Kidney tubule cell (primary cell): ENCODE measurements at regions not wholly inside any gene's neighbourhood (a gene's known extent, or its start where the extent isn't known, plus 50 kb on each side); places are given as distances from the start of the nearest gene placed in this dataset.

Experiments
- DNase-seq: peaks from one replicate; pipeline ENCODE4 v3.0.0-alpha.2; 2018; ENCODE audit warnings: low spot score

DNA sequence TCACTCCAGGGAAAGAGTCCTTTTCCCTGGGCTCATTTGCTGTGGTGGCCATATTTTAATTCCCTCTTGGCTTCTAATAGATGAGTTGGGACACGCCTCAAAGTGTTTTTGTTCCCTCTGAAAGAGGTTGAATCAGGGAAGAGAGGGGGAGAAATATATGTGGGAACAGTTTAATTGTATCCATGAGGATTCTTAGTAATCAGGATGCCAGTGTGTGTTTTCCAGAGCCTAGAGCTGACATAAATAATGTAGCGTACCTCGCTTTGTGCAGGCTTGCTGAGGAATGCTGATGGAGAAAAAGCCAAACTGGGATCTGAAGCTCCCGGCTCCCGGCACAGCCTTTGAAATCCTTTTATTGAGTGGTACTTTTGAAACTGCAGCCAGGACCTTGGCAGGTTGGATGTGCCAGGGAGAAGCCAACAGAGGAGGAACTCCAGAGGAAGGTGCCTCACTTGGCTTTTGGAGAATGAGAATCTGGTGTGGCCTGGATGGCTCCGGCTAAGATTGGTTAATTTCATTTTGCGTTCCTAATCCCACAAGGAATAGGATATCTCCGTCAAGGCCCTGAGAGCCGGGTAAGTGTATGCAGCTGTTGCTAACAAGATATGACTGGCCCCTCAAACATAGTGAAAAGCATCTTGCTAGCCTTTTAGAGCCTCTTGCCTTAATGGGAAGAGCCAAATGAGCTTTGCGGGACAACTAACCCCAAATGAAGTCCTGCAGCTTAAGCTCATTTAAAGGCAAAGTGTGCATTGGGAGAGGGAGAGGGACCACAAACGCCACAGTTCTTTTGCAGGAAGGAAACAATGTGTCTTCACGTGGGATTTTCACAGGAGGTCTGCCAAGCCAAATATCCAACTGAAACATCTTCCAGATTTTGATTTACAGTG lies 471.1 kb upstream of the WWC1 start:
- DNase-seq = no peak

DNA sequence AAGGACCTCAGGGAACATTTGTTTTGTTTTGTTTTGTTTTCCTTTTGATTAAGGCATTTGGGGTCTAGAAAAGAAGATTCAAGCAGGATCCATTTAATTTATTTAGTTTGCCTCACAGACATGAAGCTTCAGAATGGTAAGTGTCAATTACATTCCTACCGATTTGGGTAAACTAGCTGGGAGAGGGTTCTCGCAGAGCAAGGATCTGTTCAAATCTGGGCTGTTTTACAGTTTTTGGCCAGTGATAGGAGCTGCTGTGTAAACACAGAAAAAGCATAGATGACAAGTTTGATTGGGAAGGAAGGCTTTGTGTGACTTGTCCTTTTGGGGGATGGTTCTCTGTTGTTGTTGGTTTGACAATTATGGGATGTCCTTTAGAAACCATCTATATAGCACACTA lies 470.3 kb upstream of the WWC1 start:
- no peak for DNase-seq

DNA sequence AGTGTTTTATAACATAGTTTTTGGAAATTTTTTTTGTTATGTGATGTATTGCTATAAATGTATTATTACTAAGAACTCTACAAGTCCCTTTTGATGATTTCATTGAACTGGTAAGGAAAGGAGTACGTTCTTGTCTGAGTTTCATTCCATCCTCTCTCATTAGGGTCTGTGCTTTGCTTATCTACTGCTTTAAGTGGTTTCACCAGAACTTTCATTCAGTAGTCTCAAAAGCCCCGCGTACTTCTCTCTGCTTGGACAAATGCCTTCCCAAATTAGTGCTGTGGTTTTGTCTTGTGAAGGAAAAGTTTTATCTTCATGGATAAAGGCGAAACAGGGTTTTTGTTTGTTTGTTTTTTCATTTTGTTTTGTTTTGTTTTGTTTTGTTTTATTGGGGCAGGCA lies 469.8 kb upstream of the WWC1 start:
- no peak for DNase-seq

DNA sequence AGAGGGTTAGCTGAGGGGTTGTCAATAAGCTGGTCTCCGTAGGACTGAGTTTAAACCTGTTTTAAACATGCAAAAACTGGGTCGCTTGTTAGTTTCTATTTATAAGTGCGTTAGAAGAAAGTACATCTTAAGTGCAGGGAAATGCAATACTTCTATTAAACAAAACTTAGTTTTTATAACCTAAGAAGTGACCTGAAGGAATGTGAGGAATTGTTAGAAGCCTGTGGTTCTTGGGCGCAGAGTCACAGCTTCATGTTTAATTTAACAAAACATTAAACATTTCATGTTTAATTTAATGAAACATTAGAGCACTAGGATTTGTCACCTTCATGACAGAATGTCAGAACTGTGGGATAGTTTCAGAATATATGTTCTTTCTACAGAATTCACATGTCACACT lies 469.2 kb upstream of the WWC1 start:
- DNase-seq = no peak

DNA sequence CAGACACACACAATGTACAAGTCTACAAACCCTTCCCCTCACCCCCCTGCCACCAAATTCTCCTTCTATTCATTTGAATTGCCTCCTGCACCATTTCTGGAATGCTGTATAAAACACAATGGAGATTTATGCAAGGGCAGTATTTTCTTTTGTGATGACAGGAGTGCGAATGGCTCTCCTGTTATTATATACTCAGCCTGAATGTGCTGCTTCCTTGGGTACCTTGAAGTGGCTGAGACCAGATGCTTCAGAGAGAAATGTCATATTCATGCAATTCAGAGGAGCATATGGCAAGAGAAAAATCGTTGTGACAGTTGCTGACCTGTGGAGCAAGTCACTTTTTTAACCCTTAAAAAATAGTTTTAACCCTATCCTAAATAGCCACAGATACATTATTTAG lies 468.0 kb upstream of the WWC1 start:
- DNase-seq = no peak

DNA sequence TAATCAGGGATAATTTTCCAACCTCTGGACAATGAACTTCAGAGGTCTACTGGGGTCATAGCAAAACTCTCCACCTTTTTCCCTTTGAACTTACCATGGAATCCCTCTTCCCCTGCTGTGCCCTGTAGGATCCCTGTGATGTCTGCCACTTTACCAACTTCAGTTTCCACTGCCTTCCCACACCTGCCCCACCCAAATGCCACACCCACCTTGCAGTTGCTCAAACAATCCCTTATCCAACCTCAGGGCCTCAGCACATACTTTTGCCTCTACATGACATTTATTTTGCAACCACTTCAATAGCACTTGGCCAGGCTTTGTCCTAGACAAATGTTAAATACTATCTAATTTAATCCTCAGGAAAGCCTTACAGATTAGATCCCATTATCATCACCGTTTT lies 463.7 kb upstream of the WWC1 start:
- DNase-seq = no peak

DNA sequence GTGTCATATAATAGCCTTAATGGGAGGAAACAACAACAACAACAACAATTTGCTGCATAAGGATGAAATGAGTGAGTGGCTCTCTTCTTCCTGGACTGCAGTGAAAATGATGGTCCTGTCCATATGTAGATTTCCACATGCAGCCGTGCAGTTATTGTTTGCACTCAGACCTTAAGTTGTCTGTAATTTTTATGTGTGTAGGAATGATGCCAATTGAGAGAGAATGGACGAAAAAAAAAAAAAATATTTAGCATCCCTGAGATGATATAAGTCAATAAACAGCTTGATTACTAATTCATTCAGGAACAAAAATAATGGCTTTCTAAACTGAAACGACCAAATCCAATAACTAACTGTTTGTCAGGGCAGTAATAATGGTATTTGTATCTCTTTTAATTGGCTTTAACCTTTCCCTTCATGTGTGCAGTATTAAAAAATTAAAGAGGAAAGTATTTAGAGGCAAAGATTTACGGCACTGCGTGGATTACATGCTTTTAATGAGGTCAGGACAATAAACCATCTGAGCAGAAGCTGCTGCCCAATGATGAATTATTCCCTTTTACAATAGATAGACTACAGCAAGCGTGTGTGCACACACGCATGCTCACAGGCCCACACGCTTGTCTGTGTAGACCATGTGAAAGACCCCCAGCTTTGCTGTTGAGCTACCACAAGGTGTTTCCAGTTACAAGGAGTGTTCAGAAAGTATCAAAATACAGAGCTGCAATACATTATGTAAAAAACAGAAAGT lies 459.5 kb upstream of the WWC1 start:
- DNase-seq = no peak

DNA sequence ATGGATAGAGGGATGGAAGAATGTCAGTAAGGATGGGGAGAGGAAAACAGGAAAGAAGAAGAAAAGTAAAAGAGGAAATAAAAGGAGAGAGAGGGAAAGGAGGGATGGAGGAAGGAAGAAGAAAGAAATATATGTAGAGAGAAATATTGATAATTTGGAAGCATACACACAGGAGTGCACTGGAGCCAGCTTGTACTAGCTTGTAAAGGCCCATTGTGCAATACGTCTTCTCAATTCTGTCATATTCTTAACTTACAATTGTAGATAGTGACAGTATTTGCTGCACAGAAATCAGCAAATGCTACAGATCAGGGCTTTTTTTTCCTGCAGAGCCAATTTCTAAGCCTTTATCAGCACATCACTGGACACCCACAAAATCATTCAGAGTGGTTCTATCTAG lies 458.8 kb upstream of the WWC1 start:
- DNase-seq = no peak

DNA sequence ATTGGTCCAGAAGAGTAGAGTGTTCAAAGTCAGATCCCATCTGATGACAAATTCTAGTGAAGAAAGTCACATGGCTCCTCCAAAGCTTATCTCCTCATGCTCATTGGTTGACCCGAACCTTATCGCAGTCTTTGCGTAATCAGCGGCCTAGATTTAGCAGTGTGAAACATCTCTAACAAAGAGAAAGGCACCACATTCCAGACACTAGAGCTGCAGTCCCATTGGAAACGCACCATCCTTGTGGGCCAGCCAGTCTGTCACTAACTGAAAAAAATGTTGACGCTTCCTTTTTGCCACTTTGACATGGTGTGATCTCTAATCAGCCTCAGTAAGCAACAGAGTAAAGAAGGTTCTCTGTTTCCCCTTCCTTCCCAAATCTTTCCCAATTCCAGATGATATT lies 458.0 kb upstream of the WWC1 start:
- DNase-seq = no peak

DNA sequence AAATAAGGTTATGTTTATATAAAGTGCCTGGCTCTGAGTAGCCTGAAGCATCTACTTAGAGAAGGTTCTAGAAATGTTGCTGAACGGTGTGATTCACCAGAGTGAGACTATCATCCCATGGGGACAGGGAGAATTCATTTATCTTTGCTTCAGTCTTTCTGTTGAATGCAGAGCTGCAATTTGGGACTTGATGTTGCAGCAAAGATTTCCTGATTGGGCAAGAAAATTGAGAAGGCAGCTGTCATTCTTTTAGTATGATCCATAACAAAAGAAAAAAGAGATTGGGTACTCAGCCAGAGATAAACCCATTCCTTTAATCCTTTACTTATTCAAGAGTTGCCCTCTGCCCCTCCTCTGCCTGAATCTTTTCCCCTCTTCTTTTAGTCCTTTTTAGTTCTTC lies 456.3 kb upstream of the WWC1 start:
- no peak for DNase-seq

DNA sequence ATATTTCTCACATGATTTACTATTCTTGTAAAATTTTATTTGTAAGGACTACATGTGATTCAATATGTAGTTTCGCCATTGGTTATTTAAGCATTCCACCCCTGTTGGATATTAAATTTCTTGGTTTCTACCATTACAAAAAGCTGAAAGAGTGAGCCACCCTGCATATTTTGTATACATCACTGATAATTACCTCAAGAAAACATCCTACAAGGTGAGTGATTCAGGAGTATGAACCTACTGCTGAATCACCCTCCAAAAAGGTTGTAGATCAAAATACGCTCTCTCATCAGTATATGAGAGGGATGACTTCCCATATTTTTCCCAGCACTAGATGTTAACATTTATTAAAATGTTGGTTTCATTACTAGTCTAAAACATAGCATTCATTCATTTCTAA lies 454.3 kb upstream of the WWC1 start:
- no peak for DNase-seq

DNA sequence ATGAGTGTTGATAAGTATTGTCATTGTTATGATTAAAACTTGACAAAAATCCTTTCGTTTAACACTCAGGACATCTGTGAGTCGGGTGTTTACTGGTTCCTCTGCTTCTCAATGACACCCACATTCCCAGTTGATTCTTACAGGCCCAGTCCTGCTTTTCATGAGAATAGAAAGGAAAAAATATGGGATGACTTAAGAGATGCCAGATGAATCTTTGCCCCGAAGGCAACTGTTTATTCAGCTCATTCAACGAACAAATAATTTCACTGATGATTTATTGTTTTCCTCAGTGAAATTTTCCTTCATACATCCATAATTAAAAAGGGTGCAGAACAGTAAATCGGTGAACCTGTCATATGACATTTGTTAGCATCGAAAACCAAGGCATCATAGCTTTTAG lies 452.4 kb upstream of the WWC1 start:
- DNase-seq = no peak

DNA sequence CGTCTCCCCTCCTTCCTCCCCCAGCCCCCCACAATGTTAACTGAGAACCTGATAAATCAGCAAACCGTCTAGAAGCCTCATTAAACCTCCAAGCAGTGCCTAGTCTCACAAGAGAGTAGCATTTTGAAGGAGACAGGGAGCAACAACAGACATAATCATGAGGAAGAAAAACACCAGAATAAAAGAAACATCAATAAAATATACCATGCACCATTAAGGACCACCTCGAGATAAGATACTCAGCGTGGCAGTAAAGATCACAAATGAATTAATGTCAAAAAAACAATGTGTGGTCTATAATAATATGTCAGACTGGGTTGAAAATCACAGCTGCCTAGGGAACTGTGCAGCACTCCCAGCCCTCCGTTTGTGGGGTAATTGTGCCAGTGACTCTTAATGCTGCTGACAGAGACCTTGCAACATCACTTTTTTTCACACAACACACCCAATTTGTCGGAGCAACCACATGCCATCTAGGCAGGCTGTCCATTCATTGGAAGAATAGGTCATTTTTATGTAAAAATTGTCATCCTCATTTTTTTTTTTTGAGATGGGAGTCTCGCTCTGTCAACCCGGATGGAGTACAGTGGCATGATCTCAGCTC lies 450.8 kb upstream of the WWC1 start:
- no peak for DNase-seq

DNA sequence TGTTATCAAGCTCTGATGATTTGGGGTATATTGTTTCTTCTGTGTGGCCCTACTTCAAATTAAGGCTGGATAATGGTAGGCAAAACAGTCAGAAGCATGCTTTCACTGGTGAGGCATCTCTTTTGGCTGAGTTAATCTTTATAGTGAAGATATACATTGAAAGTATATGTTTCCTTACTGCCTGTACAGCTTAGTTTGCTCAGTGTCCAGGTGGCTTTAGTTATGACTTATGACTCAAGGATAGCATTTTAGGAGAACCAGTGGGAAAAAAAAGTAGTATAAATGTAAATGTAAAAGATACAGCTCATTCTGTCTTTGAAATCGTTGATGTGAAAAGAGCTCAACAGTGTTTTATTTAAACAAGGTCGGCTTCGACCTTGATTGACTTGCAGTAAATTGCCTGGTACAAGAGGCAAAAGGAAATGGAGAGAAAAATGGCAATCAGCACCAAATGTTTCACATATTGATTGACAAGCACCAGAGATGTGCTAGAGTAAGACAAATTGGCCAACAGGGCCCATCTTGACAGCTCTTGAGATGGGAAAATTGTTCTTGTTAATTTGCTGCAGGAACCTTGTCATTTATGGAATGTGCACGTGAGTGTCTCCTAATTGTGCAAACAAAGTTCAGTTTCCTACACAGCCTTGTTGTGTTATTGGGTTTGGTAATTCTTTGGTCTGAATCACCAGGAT lies 447.4 kb upstream of the WWC1 start:
- DNase-seq = no peak

DNA sequence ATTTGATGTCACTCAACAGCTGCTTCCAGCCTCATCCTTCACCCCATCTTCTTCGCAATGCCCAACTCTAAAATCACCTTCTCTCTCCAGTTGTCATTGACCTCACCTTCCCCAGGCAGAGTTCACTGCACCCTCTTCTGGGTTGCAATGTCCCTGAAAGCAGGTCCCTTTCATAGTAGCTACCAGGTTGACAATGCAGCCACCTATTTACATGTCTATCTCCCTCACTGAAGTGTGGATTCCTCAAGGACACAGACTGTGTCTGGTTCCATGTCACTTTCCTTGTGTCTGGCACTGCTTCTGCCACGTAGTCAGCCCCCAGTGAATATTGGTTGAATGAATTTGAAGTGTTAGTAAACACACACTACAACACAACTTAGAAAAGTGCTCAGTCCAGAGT lies 445.5 kb upstream of the WWC1 start:
- no peak for DNase-seq

DNA sequence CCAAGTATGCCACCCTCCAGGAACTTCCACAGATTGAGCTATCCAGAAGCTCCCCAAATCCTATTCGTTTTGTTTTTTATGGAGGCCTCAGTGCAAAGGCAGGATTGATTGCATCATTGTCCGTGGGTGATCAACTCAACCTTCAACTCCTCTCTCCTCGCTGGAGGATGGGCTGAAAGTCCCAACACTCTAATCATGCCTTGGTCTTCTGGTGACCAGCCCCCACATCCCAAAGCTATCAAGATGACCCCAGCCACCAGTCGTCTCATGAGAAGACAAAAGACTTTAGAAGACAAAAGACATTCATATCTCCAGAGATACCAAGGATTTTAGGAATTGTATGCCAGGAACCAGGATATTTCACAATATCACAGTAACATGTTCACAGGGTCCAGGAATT lies 441.6 kb upstream of the WWC1 start:
- no peak for DNase-seq

DNA sequence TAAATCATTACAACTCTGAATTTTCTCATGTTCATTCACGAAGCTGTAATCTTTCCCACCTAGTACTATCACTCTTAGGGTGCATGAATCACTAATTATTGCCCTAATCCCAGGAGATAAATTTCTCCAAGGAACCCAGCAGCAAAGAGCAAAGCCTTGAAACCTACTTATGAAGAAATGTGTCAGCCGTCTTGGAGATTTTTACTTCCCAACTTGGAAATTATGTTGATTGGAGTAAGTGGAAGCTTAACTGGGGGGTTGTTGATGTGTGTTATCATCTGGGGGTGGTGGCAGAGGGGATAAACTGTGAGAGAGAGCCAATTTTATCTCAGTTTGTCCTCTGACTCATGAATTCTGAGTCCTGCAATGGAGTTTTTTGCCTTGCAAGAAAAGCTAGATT lies 440.5 kb upstream of the WWC1 start:
- DNase-seq = no peak

DNA sequence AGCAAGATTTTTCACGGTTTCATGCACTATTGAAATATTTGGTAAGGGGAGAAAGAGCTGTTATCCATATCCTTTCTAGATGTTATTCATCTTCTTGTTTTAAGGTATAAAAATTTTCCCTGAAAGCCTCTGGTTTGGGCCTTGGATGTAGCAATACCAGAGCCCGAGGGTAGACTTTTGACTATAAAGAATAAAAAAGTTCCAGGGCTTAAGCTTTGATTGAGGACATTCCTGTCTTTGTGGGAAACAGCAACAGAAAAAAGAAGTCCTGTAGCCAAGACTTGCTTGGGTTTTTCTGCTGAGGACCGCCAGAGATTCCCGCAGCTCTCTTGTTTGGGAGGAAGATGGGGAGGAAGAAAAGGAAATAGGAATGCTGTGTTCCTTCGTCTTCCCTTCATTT lies 440.0 kb upstream of the WWC1 start:
- DNase-seq = no peak

DNA sequence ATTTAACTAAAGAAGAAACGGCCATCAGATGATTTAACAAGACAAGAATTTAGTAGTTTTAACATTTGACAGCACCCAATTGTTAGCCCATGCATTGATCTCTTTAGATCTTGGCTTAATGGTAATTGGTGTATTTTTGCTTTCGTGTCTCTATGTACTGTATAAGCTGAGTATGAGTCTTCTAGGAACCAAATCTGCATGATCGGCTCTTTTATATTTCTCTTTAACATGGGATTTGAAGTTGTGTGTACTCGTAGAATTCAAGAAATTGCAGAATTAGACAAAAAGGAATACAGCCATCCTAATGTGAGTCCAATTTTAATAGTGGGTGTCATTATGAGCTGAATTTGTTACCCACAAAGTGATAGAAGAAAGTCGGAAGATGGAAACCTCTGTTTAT lies 438.9 kb upstream of the WWC1 start:
- no peak for DNase-seq

DNA sequence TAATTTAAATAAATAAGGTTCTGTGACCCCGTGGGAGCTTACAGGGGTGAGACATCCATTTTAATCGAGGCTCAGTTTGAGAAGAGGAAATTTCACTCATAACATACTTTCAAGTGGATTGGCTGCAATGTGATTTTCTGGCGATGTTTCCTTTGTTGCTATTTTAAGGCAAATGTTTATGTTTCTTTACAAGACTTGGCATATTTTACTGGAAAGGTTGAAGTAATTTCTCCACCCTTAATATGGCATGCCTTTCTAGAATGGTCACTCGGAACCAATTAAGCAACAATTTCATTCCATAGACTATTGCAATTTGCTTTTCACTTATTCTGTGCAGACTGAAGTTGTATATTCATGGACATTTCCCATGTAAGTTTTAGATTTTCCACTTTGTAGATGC lies 438.0 kb upstream of the WWC1 start:
- no peak for DNase-seq

DNA sequence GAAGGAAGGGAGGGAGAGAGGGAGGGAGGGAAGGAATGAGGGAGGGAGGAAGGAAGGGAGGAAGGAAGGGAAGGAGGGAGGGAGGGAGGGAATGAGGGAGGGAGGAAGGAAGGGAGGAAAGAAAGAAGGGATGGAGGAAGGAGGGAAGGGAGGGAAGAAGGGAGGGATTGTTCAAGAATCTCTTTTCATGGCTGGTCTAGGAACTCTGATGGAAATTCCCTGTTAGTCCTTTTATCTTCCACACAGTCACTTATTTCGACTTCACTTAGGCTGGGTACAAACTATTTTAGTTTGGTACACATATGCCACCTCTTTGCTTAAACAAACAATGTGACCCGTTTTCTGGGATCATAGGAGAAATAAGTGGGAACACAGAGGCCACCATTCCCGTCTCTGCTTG lies 435.6 kb upstream of the WWC1 start:
- DNase-seq = no peak

DNA sequence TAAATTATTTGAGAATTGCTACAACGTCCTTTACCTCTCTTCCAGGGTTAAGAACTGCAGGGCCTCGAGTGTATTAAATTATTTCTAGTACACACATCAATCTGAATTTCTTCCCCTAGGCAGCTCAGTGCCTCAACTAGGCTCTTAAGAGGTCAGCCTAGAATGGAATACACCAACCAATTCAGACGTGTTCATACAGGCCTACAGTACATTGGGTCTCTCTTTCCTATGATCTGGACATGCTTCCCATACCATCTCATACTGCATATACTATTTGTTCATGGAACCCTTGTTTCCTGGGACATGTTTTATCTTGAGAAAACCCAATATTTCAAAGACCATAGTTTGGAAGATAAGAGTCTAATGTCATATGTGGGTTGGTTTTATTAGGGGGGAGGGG lies 434.1 kb upstream of the WWC1 start:
- no peak for DNase-seq
